ENCODE measurements at regions not wholly inside any gene's neighbourhood (a gene's known extent, or its start where the extent isn't known, plus 50 kb on each side); places are given as distances from the start of the nearest gene placed in this dataset.

DNA sequence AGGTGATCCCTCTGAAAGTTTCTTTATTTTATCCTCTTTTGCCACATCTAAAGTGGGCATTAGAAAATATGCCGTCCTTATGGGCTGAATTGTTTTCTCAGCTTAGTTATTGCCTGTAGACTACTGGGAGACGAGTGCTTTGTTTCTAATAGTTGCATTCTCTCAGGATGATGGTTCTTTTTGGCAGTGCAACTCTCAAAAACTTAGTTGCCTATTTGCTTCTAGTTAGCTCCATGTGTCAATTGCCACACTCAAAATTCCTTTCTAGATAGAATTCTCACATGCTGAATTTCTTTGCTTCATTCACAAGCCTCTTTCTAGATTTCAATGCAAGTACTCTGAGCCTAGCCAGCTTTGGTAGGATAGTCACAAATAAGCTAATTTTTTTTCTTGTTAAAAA is 155.5 kb downstream of the FGF10 start:
- TF ChIP-seq POLR2A (IDR thresholded peaks at IDR 0.05) (no peak), CTCF (IDR thresholded peaks at IDR 0.05) (no peak), EP300 (IDR thresholded peaks at IDR 0.05) (no peak)

Data from stomach (tissue), 4 donors.